ENCODE measurements at regions not wholly inside any gene's neighbourhood (a gene's known extent, or its start where the extent isn't known, plus 50 kb on each side); places are given as distances from the start of the nearest gene placed in this dataset.

DNA sequence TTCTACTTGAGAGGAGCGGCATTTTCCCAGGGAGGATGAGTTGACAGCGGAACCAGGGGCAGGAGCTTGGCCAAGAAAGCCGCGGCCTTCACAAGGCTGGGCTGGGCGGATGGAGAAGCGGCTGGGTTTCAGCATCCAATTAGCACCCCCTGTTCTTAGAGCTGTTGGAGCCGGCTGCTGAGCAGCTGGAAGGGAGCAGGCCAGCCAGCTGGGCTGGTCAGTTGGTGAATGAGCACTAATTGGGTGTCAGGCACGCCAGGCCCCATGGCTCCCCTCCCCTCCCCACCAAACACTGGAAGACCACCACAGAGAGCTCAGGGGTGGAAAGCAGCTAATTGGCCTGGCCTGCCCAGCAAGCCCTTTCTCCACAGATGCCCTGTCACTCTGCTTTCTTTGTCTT, 245.6 kb downstream of the RRAGC start:
- H3K4me2 ChIP-seq (ENCODE audit: extremely low read depth, insufficient read depth, low read length): no peak overlapping the region
- no peaks in the 10 kb centered on the region for H3K9me3 ChIP-seq (ENCODE audit: control insufficient read depth, insufficient read depth, low read depth, low read length)
- no peaks in the 10 kb centered on the region for H3K27me3 ChIP-seq (ENCODE audit: control insufficient read depth, insufficient read depth, low read length)
- no peaks in the 10 kb centered on the region for H4K20me1 ChIP-seq (ENCODE audit: control insufficient read depth, extremely low read depth, insufficient read depth, low read length)
- no peaks in the 10 kb centered on the region for H3K79me2 ChIP-seq (ENCODE audit: control insufficient read depth, insufficient read depth, low read length)
- H3K9ac ChIP-seq (ENCODE audit: insufficient read depth, low read length): no peak overlapping the region
- DNase-seq (ENCODE audit: low read depth in 2 of 2): no peak
- H3K4me3 ChIP-seq (replicated peaks in 1 of 4; ENCODE audit: control extremely low read depth in 1 of 4, insufficient read depth in 1 of 4, low read depth in 3 of 4, low read length in 4 of 4): no peak overlapping the region
- H3K36me3 ChIP-seq (ENCODE audit: control insufficient read depth, insufficient read depth, low read length): no peaks in the 10 kb centered on the region
- H3K27ac ChIP-seq (ENCODE audit: insufficient read depth, low read length): no peak overlapping the region
- no peaks in the 10 kb centered on the region for H3K4me1 ChIP-seq (ENCODE audit: control insufficient read depth, extremely low read depth, insufficient read depth, low read length)
- TF ChIP-seq EZH2 (IDR thresholded peaks at IDR 0.05; ENCODE audit: low read length, missing control alignments): no peak
- TF ChIP-seq, protein P1, sequence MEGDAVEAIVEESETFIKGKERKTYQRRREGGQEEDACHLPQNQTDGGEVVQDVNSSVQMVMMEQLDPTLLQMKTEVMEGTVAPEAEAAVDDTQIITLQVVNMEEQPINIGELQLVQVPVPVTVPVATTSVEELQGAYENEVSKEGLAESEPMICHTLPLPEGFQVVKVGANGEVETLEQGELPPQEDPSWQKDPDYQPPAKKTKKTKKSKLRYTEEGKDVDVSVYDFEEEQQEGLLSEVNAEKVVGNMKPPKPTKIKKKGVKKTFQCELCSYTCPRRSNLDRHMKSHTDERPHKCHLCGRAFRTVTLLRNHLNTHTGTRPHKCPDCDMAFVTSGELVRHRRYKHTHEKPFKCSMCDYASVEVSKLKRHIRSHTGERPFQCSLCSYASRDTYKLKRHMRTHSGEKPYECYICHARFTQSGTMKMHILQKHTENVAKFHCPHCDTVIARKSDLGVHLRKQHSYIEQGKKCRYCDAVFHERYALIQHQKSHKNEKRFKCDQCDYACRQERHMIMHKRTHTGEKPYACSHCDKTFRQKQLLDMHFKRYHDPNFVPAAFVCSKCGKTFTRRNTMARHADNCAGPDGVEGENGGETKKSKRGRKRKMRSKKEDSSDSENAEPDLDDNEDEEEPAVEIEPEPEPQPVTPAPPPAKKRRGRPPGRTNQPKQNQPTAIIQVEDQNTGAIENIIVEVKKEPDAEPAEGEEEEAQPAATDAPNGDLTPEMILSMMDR (conservative IDR thresholded peaks at IDR 0.05 in 1 of 2, IDR thresholded peaks at IDR 0.05 in 1 of 2; ENCODE audit: low read depth in 1 of 2, low read length in 2 of 2): no peak
- H2AFZ ChIP-seq (ENCODE audit: low read length): no peak overlapping the region

DNA sequence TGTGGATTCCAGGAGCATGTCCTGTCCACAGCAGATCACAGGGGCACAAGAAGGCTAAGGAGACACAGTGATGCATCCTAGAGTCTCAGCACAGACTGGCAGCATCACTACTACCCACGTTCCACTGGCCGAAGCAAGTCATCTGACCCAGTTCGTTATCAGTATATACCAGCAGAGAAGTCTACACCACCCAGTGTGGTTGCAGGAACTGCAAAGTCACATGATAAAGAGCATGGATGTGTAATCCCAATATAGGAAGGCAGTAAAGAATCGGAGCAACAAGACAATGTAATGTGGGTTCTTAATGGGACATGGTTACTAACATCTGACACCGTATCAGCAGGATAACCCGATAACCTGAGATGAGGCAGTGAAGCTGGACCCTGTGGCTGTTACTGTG, 246.6 kb downstream of the RRAGC start:
- no peaks in the 10 kb centered on the region for H3K9me3 ChIP-seq (ENCODE audit: control insufficient read depth, insufficient read depth, low read depth, low read length)
- no peak overlapping the region for H3K4me2 ChIP-seq (ENCODE audit: extremely low read depth, insufficient read depth, low read length)
- DNase-seq (ENCODE audit: low read depth in 2 of 2): no peak
- TF ChIP-seq, protein P1 (conservative IDR thresholded peaks at IDR 0.05 in 1 of 2, IDR thresholded peaks at IDR 0.05 in 1 of 2; ENCODE audit: low read depth in 1 of 2, low read length in 2 of 2): no peak
- no peak for TF ChIP-seq EZH2 (IDR thresholded peaks at IDR 0.05; ENCODE audit: low read length, missing control alignments)
- no peaks in the 10 kb centered on the region for H3K36me3 ChIP-seq (ENCODE audit: control insufficient read depth, insufficient read depth, low read length)
- no peak overlapping the region for H3K27ac ChIP-seq (ENCODE audit: insufficient read depth, low read length)
- no peak overlapping the region for H2AFZ ChIP-seq (ENCODE audit: low read length)
- H3K4me3 ChIP-seq (replicated peaks in 1 of 4; ENCODE audit: control extremely low read depth in 1 of 4, insufficient read depth in 1 of 4, low read depth in 3 of 4, low read length in 4 of 4): no peak overlapping the region
- no peaks in the 10 kb centered on the region for H4K20me1 ChIP-seq (ENCODE audit: control insufficient read depth, extremely low read depth, insufficient read depth, low read length)
- H3K4me1 ChIP-seq (ENCODE audit: control insufficient read depth, extremely low read depth, insufficient read depth, low read length): no peaks in the 10 kb centered on the region
- no peaks in the 10 kb centered on the region for H3K27me3 ChIP-seq (ENCODE audit: control insufficient read depth, insufficient read depth, low read length)
- no peak overlapping the region for H3K9ac ChIP-seq (ENCODE audit: insufficient read depth, low read length)
- H3K79me2 ChIP-seq (ENCODE audit: control insufficient read depth, insufficient read depth, low read length): no peaks in the 10 kb centered on the region

DNA sequence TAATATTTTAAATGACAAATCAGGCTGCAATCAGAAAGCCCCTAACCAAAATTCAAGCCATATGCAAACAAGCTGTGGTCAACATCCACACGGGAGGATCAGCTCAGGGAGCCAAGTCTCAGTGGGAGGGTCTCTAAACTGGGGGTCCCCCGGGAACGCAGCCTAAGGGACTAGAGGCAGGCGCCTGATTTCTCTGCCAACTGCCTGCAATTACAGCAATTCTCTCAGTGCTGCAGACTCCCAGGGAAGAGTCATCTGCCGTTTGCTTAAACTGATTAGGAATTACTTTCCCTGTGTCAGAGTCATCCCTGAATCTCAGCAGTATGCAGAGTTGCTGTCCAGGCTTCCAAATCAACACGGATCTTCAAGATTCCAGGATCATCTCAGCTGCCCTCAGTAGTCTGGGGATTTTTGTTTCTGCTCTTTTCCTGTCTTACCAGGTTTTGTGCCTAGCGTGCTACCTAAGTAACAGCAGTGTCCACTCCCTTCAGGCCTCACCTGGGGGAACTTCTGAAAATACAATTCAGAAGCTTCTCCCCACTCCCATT, 247.8 kb downstream of the RRAGC start:
- DNase-seq (ENCODE audit: low read depth in 2 of 2): no peak
- Histone ChIP-seq H3K4me1 (ENCODE audit: control insufficient read depth, extremely low read depth, insufficient read depth, low read length) (no peaks in the 10 kb centered on the region), H3K27me3 (ENCODE audit: control insufficient read depth, insufficient read depth, low read length) (no peaks in the 10 kb centered on the region), H3K4me2 (ENCODE audit: extremely low read depth, insufficient read depth, low read length) (no peak overlapping the region), H3K4me3 (replicated peaks in 1 of 4; ENCODE audit: control extremely low read depth in 1 of 4, insufficient read depth in 1 of 4, low read depth in 3 of 4, low read length in 4 of 4) (no peak overlapping the region), H3K9ac (ENCODE audit: insufficient read depth, low read length) (no peak overlapping the region), H3K9me3 (ENCODE audit: control insufficient read depth, insufficient read depth, low read depth, low read length) (no peaks in the 10 kb centered on the region), H3K79me2 (ENCODE audit: control insufficient read depth, insufficient read depth, low read length) (no peaks in the 10 kb centered on the region), H2AFZ (ENCODE audit: low read length) (no peak overlapping the region), H3K36me3 (ENCODE audit: control insufficient read depth, insufficient read depth, low read length) (no peaks in the 10 kb centered on the region), H4K20me1 (ENCODE audit: control insufficient read depth, extremely low read depth, insufficient read depth, low read length) (no peaks in the 10 kb centered on the region), H3K27ac (ENCODE audit: insufficient read depth, low read length) (no peak overlapping the region)
- TF ChIP-seq EZH2 (IDR thresholded peaks at IDR 0.05; ENCODE audit: low read length, missing control alignments): no peak

Measured in fibroblast of lung (primary cell).